ENCODE measurements at regions not wholly inside any gene's neighbourhood (a gene's known extent, or its start where the extent isn't known, plus 50 kb on each side); places are given as distances from the start of the nearest gene placed in this dataset.
"Not testable (repeated sequence)": the region's sequence is repeated elsewhere in the genome, so short reads cannot be mapped to it uniquely, and the experiment has no call there.

DNA sequence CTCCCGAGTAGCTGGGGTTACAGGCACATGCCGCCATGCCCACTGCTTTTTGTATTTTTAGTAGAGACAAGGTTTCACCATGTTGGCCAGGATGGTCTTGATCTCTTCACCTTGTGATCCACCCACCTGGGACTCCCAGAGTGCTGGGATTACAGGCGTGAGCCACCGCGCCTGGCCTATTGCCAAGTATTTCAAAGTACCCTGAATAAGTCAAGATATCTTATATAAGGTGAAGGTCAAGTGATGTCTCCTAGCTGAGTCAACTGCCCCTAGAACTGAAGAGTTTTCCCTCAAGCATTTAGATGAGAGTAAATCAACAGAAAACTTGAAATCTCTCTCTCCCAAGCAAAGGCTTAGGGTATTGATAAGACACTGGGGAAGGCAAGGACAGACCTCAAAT, 63.9 kb downstream of the RPL22L1 start:
- Histone ChIP-seq H2AFZ (ENCODE audit: low read depth) (no peak overlapping the region), H4K20me1 (ENCODE audit: insufficient read depth) (no peaks in the 10 kb centered on the region), H3K79me2 (ENCODE audit: insufficient read depth, low read depth) (no peaks in the 10 kb centered on the region), H3K4me3 (IDR thresholded peaks at IDR 0.05; ENCODE audit: insufficient read depth, low read depth, low read length) (no peak overlapping the region), H3K4me1 (ENCODE audit: low read depth, poor library complexity, severe bottlenecking) (no peaks in the 10 kb centered on the region), H3K36me3 (ENCODE audit: insufficient read depth) (no peaks in the 10 kb centered on the region), H3K27ac (no peak overlapping the region), H3K9ac (no peak overlapping the region), H3K4me2 (no peak overlapping the region), H3K27me3 (ENCODE audit: insufficient read depth, low read depth) (no peaks in the 10 kb centered on the region)
- TF ChIP-seq, protein P1, sequence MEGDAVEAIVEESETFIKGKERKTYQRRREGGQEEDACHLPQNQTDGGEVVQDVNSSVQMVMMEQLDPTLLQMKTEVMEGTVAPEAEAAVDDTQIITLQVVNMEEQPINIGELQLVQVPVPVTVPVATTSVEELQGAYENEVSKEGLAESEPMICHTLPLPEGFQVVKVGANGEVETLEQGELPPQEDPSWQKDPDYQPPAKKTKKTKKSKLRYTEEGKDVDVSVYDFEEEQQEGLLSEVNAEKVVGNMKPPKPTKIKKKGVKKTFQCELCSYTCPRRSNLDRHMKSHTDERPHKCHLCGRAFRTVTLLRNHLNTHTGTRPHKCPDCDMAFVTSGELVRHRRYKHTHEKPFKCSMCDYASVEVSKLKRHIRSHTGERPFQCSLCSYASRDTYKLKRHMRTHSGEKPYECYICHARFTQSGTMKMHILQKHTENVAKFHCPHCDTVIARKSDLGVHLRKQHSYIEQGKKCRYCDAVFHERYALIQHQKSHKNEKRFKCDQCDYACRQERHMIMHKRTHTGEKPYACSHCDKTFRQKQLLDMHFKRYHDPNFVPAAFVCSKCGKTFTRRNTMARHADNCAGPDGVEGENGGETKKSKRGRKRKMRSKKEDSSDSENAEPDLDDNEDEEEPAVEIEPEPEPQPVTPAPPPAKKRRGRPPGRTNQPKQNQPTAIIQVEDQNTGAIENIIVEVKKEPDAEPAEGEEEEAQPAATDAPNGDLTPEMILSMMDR (conservative IDR thresholded peaks at IDR 0.05; ENCODE audit: low read depth, low read length) = no peak

DNA sequence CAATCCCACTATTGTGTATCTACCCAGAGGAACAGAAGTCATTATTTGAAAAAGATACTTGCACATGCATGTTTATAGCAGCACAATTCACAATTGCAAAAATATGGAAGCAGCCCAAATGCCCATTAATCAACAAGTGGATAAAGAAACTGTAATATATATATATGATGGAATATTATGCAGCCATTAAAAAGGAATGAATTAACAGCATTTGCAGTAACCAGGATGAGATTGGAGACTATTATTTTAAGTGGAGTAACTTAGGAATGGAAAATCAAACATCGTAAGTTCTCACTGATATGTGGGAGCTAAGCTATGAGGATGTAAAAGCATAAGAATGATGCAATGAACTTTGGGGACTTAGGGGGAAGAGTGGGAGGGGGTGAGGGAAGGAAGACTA, 64.7 kb downstream of the RPL22L1 start:
- H3K27me3 ChIP-seq (ENCODE audit: insufficient read depth, low read depth); H3K4me3 ChIP-seq (IDR thresholded peaks at IDR 0.05; ENCODE audit: insufficient read depth, low read depth, low read length); H4K20me1 ChIP-seq (ENCODE audit: insufficient read depth); H3K27ac ChIP-seq; H3K4me1 ChIP-seq (ENCODE audit: low read depth, poor library complexity, severe bottlenecking); H3K36me3 ChIP-seq (ENCODE audit: insufficient read depth); H2AFZ ChIP-seq (ENCODE audit: low read depth); H3K9ac ChIP-seq; H3K4me2 ChIP-seq; H3K79me2 ChIP-seq (ENCODE audit: insufficient read depth, low read depth): not testable (repeated sequence)

DNA sequence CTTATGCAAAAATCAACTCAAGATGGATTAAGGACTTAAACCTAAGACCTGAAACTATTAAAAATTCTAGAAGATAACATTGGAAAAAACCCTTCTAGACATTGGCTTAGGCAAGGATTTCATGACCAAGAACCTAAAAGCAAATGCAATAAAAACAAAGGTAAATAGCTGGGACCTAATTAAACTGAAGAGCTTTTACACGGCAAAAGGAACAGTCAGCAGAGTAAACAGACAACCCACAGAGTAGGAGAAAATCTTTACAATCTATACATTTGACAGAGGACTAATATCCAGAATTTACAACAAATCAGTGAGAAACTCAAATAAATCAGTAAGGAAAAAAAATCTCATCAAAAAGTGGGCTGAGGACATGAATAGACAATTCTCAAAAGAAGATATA, 65.4 kb downstream of the RPL22L1 start:
- not testable (repeated sequence) for H3K4me3 ChIP-seq (IDR thresholded peaks at IDR 0.05; ENCODE audit: insufficient read depth, low read depth, low read length); H3K4me2 ChIP-seq; H3K36me3 ChIP-seq (ENCODE audit: insufficient read depth); H3K27me3 ChIP-seq (ENCODE audit: insufficient read depth, low read depth); H3K79me2 ChIP-seq (ENCODE audit: insufficient read depth, low read depth); H2AFZ ChIP-seq (ENCODE audit: low read depth); H3K4me1 ChIP-seq (ENCODE audit: low read depth, poor library complexity, severe bottlenecking); H4K20me1 ChIP-seq (ENCODE audit: insufficient read depth); H3K27ac ChIP-seq; H3K9ac ChIP-seq

DNA sequence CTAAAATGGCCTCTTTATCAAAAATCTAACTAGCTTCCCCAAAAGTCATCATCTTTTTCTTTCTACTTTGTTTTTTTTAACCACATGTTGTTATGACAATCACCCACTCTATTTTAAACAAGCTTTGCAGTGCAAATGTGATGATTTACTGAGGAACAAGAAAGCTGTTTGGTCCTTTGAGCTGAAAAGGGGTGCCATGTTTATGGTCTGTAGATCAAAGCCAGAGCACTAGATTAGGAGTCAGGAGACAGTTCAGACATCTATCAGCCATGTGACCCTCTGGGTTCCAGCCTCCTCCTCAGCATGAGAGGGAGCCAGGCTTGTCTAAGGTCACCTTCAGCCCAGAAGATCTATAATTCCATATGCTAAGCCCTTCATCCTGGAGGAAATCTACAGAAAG, 65.9 kb downstream of the RPL22L1 start:
- H3K27ac ChIP-seq = no peak overlapping the region
- no peaks in the 10 kb centered on the region for H3K36me3 ChIP-seq (ENCODE audit: insufficient read depth)
- no peaks in the 10 kb centered on the region for H4K20me1 ChIP-seq (ENCODE audit: insufficient read depth)
- no peak overlapping the region for H3K4me2 ChIP-seq
- H3K27me3 ChIP-seq (ENCODE audit: insufficient read depth, low read depth) = no peaks in the 10 kb centered on the region
- no peaks in the 10 kb centered on the region for H3K79me2 ChIP-seq (ENCODE audit: insufficient read depth, low read depth)
- no peak overlapping the region for H2AFZ ChIP-seq (ENCODE audit: low read depth)
- no peak overlapping the region for H3K4me3 ChIP-seq (IDR thresholded peaks at IDR 0.05; ENCODE audit: insufficient read depth, low read depth, low read length)
- TF ChIP-seq, protein P1 (conservative IDR thresholded peaks at IDR 0.05; ENCODE audit: low read depth, low read length) = no peak
- H3K9ac ChIP-seq = no peak overlapping the region
- H3K4me1 ChIP-seq (ENCODE audit: low read depth, poor library complexity, severe bottlenecking) = no peaks in the 10 kb centered on the region

DNA sequence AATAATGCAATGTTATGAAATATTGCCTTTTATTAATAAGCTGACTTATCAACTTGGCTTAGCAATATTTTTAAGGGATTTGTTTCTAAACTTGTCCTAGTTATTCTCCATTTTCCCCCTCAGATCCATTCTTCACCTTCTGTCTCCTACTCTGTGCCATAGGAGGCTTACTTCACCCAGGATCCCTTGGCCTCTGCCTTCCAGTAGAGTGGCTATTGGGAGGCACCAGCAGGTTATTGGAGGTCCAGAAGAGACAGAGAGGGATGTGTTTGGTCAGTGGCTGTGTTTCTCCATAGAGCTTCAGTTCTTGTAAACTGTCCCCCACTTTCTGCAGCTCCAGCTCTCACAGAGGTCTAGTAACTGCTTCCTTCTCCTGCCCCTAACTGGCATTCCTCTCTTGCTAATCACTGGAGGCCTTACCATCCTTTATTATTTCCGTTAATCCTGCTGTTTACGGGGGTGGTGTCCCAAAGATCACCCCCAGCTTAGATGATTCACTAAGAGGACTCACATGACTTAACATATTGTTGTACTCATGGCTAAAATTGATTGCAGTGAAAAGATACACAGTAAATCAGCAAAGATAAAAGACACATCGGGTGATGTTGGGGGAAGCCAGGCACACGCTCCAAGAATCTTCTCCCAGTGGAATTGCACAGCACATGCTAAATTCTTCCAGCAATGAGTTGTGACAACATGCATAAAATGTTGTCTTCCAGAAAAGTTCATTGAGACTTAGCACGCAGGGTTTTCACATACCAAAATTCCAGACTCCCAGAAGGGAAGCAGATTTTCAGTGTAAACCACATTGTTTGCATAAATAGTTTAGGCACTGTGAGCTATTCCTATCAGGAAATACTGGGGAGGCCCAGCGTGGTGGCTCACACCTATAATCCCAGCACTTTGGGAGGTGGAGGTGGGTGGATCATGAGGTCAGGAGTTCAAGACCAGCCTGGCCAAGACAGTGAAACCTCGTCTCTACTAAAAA, 67.5 kb downstream of the RPL22L1 start:
- Histone ChIP-seq H3K4me3 (IDR thresholded peaks at IDR 0.05; ENCODE audit: insufficient read depth, low read depth, low read length) (no peak overlapping the region), H3K36me3 (ENCODE audit: insufficient read depth) (no peaks in the 10 kb centered on the region), H2AFZ (ENCODE audit: low read depth) (no peak overlapping the region), H3K4me1 (ENCODE audit: low read depth, poor library complexity, severe bottlenecking) (no peaks in the 10 kb centered on the region), H3K4me2 (no peak overlapping the region), H3K9ac (no peak overlapping the region), H3K27me3 (ENCODE audit: insufficient read depth, low read depth) (no peaks in the 10 kb centered on the region), H3K79me2 (ENCODE audit: insufficient read depth, low read depth) (no peaks in the 10 kb centered on the region), H3K27ac (no peak overlapping the region), H4K20me1 (ENCODE audit: insufficient read depth) (no peaks in the 10 kb centered on the region)
- TF ChIP-seq, protein P1 (conservative IDR thresholded peaks at IDR 0.05; ENCODE audit: low read depth, low read length) = no peak
